Activated T-helper 17 cell treated with anti-CD3 and anti-CD28 coated beads, Interleukin-2, amount 50 U/mL, for 72 hours (primary cell): ENCODE measurements at regions not wholly inside any gene's neighbourhood (a gene's known extent, or its start where the extent isn't known, plus 50 kb on each side); places are given as distances from the start of the nearest gene placed in this dataset.

Experiments
- ATAC-seq: fragments of 150-1000 bp; cut with Tn5 transposase; replicated peaks from 2 replicates; pipeline ENCODE4 v1.10.0; 2021; ENCODE audit warnings: mild to moderate bottlenecking, moderate library complexity
- H3K27ac Mint-ChIP-seq: one replicate; pipeline ENCODE4 v1.8.0; 2022; ENCODE audit warnings: mixed read lengths
- H3K27me3 Mint-ChIP-seq: one replicate; pipeline ENCODE4 v1.8.0; 2022; ENCODE audit warnings: mixed read lengths
- H3K36me3 Mint-ChIP-seq: one replicate; pipeline ENCODE4 v1.8.0; 2022; ENCODE audit warnings: low read depth, mild to moderate bottlenecking, mixed read lengths
- H3K4me1 Mint-ChIP-seq: one replicate; pipeline ENCODE4 v1.8.0; 2022; ENCODE audit warnings: mixed read lengths
- H3K4me3 Mint-ChIP-seq: one replicate; pipeline ENCODE4 v1.8.0; 2022; ENCODE audit warnings: mild to moderate bottlenecking, mixed read lengths
- H3K9me3 Mint-ChIP-seq: one replicate; pipeline ENCODE4 v1.8.0; 2022; ENCODE audit warnings: mixed read lengths

DNA sequence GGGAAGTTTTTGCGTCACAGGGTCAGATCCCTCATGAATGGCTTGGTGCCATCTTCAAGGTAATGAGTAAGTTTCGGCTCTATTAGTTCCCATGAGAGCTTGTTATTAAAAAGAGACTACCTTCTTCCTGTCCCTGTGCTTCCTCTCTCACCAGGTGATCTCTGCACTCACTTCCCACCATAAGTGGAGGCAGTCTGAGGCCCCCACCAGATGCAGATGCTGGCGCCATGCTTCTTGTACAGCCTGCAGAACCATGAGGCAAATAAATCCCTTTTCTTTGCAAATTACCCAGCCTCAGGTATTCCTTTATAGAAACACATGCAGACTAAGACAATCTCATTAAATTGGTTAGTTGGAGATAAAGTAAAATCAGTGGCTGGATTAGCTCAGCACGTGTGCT lies 75.6 kb upstream of the RFC3 start:
- no peaks in the 10 kb centered on the region for H3K36me3 Mint-ChIP-seq
- no peak for ATAC-seq
- H3K27ac Mint-ChIP-seq = no peak overlapping the region
- H3K27me3 Mint-ChIP-seq = peaks cover 7% of the 10 kb centered on the region
- no peak overlapping the region for H3K4me3 Mint-ChIP-seq
- peaks cover 10% of the 10 kb centered on the region for H3K4me1 Mint-ChIP-seq
- no peaks in the 10 kb centered on the region for H3K9me3 Mint-ChIP-seq

- Mint-ChIP-seq H3K4me3 (no peak overlapping the region), H3K27me3 (no peaks in the 10 kb centered on the region), H3K36me3 (no peaks in the 10 kb centered on the region), H3K9me3 (no peaks in the 10 kb centered on the region), H3K4me1 (peaks cover 10% of the 10 kb centered on the region), H3K27ac (peak overlapping the region; percentile 21)
- ATAC-seq = peak; percentile 52
Observed at GRCh38 chr13:33743438-33744368, 74.2 kb upstream of the RFC3 start.

DNA sequence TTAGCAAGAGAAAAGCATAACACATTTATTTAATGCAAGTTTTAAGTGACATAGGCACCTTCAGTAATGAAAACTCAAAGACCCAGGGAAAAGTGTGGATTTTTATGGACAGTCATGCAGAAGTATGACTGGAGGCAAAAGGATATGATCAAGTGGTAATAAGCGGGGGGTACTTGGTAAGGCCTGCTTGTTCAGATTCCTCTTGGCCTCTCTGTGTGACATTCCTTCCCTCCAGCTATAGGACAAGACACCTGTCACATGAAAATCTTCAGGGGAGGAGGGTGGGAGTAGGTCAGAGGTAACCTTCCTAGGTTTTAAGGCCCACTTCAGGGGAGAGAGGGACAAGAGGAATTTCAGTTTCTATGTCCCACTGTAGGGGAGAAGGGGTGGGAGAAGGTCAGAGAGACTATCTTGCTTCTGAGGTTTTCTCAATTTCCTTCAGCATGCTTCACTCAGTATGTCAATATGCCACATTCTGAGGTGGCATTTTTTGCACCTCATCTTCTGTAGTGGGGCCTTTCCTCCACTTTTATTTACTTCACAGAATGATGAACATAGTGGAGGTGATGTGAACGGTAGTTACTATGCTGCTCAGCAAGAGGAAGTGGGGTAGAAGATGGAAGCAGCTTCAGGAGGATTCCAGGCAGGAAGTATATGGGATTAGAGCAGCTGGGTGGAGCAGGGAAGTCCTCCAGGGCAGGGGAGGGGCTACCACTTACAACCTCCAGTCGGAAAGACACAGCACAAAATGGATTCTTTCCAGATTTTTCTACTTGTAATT lies 73.2 kb upstream of the RFC3 start:
- Mint-ChIP-seq H3K4me1 (peaks cover 10% of the 10 kb centered on the region), H3K27me3 (no peaks in the 10 kb centered on the region), H3K27ac (peak overlapping the region; percentile 21), H3K36me3 (no peaks in the 10 kb centered on the region), H3K9me3 (no peaks in the 10 kb centered on the region), H3K4me3 (no peak overlapping the region)
- ATAC-seq = no peak

DNA sequence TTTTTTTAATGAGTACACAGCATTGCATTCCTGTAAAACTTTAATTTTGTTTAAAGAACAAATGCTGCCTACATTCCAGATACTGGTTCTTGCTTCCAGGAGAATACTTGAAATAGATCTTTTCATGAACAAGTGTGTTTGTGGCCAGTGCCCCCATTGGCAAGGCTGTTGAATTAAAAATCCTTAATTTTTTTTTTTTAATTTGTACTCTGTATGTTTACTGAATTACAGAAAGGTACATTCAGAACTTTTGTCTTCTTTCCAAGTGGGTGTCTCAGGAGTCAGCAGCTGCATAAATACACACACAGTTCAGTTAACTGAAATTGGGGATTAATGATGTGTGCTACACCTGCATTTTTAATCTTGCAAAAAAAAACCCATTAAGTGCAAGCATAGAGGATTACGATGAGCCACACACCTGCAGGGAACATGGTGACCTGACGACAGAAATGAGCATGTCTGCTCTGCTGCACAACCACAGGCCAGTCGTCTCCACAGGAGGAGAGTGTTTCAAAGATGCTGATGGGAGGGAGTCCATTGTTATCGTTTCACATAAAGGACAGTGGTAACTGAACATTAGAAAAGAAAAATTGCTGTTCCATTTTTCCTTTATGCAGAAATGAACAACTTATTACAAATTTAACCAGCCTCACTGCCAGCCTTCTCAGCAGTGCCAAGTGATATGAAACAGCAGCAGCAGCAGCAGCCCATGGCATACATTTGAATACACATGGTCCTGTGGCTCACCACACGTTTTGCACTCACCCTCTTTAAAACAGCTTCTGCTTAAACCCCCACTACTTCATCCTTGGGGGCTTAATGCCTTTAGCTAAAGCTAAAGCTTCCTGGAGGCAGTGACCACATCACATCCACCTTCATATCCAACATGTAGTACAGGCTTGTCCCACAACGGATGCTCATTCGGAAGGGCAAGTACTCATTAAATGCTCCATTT lies 72.3 kb upstream of the RFC3 start:
- Mint-ChIP-seq H3K4me1 (peaks cover 10% of the 10 kb centered on the region), H3K4me3 (no peak overlapping the region), H3K27ac (no peak overlapping the region), H3K27me3 (no peaks in the 10 kb centered on the region), H3K36me3 (no peaks in the 10 kb centered on the region), H3K9me3 (no peaks in the 10 kb centered on the region)
- no peak for ATAC-seq

GRCh38 chr13:33746867-33747266 lies 71.1 kb upstream of the RFC3 start:
- Mint-ChIP-seq H3K4me3 (no peak overlapping the region), H3K27ac (no peak overlapping the region), H3K4me1 (peaks cover 10% of the 10 kb centered on the region), H3K36me3 (no peaks in the 10 kb centered on the region), H3K9me3 (no peaks in the 10 kb centered on the region), H3K27me3 (no peaks in the 10 kb centered on the region)
- ATAC-seq = no peak

GRCh38 chr13:33751151-33751550 lies 66.8 kb upstream of the RFC3 start:
- H3K27me3 Mint-ChIP-seq = peaks cover 7% of the 10 kb centered on the region
- H3K4me3 Mint-ChIP-seq = no peak overlapping the region
- no peaks in the 10 kb centered on the region for H3K9me3 Mint-ChIP-seq
- H3K4me1 Mint-ChIP-seq = no peaks in the 10 kb centered on the region
- no peaks in the 10 kb centered on the region for H3K36me3 Mint-ChIP-seq
- ATAC-seq = no peak
- H3K27ac Mint-ChIP-seq = no peak overlapping the region

GRCh38 chr13:33752094-33752493 lies 65.9 kb upstream of the RFC3 start:
- no peak overlapping the region for H3K27ac Mint-ChIP-seq
- no peak for ATAC-seq
- no peaks in the 10 kb centered on the region for H3K36me3 Mint-ChIP-seq
- H3K9me3 Mint-ChIP-seq = no peaks in the 10 kb centered on the region
- no peak overlapping the region for H3K4me3 Mint-ChIP-seq
- H3K4me1 Mint-ChIP-seq = no peaks in the 10 kb centered on the region
- H3K27me3 Mint-ChIP-seq = peaks cover 7% of the 10 kb centered on the region

GRCh38 chr13:33752597-33752996 lies 65.4 kb upstream of the RFC3 start:
- Mint-ChIP-seq H3K27me3 (peaks cover 7% of the 10 kb centered on the region), H3K4me1 (no peaks in the 10 kb centered on the region), H3K27ac (no peak overlapping the region), H3K9me3 (no peaks in the 10 kb centered on the region), H3K4me3 (no peak overlapping the region), H3K36me3 (no peaks in the 10 kb centered on the region)
- ATAC-seq = no peak

- H3K4me1 Mint-ChIP-seq = no peaks in the 10 kb centered on the region
- no peak overlapping the region for H3K27ac Mint-ChIP-seq
- peaks cover 9% of the 10 kb centered on the region for H3K27me3 Mint-ChIP-seq
- H3K36me3 Mint-ChIP-seq = no peaks in the 10 kb centered on the region
- no peak for ATAC-seq
- no peaks in the 10 kb centered on the region for H3K9me3 Mint-ChIP-seq
- no peak overlapping the region for H3K4me3 Mint-ChIP-seq
Observed at GRCh38 chr13:33756929-33757328, 61.0 kb upstream of the RFC3 start.

DNA sequence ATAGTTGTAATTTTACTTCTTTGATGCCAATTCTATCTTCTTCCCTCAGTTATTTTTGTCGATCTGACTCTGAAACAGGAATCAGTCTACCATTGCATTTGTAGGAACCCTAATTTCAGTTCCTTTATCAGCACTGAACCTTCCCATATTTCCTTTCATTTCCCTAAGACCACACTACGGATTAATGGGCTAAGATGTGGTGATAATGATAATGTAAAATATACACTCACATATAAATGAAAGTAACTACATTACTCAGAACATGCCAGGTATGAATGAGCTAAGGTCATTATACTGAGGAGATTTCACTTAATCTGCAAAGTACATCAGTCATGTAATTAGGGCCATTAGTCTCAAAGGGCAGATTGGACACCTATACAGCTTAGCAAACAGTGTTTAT lies 60.2 kb upstream of the RFC3 start:
- peaks cover 9% of the 10 kb centered on the region for H3K27me3 Mint-ChIP-seq
- H3K36me3 Mint-ChIP-seq = no peaks in the 10 kb centered on the region
- H3K27ac Mint-ChIP-seq = no peak overlapping the region
- ATAC-seq = no peak
- no peak overlapping the region for H3K4me3 Mint-ChIP-seq
- H3K4me1 Mint-ChIP-seq = no peaks in the 10 kb centered on the region
- no peaks in the 10 kb centered on the region for H3K9me3 Mint-ChIP-seq

DNA sequence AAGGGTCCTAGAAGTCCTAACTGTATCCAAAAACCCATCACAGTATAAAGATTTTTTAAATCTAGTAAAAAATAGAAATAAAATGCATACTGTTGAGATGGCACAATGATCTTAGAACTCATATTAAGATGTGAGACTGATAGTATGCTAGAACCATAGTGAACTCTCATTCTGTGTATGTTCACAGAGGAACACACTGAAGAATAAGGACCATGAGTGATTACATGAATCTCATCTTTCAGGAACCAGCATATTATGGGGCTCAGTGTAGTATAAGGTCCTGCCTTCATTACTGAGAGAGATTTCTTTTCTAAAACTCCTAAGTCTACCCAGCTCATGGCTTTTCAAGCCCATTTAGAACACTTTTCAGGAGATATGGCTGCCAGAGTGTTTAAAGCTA lies 59.8 kb upstream of the RFC3 start:
- Mint-ChIP-seq H3K4me1 (no peaks in the 10 kb centered on the region), H3K27ac (no peak overlapping the region), H3K27me3 (peaks cover 6% of the 10 kb centered on the region), H3K4me3 (no peak overlapping the region), H3K36me3 (no peaks in the 10 kb centered on the region), H3K9me3 (no peaks in the 10 kb centered on the region)
- no peak for ATAC-seq

DNA sequence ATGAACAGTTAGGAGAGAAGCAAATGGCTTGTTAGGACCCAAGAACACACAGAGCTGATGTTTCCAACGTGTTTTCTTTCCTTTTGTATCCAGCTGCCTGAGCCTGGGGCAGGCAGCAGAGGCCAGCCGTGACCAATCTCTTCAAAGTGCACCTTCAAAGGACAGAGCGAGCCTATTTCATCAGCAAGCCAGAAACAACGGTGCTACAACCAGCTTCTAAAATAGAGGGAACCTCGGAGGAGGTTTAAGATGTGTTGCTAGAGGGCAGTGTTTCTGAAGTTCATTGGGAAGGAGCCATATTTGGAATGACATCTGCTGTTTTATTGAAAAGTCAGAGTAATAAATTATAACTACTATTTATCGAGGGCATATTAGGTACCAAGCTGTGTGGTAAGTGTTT lies 56.2 kb upstream of the RFC3 start:
- no peak overlapping the region for H3K27ac Mint-ChIP-seq
- no peaks in the 10 kb centered on the region for H3K4me1 Mint-ChIP-seq
- H3K9me3 Mint-ChIP-seq = no peaks in the 10 kb centered on the region
- no peak for ATAC-seq
- peaks cover 6% of the 10 kb centered on the region for H3K27me3 Mint-ChIP-seq
- H3K4me3 Mint-ChIP-seq = no peak overlapping the region
- no peaks in the 10 kb centered on the region for H3K36me3 Mint-ChIP-seq

GRCh38 chr13:33763021-33763420 lies 54.9 kb upstream of the RFC3 start:
- Mint-ChIP-seq H3K27me3 (peaks cover 9% of the 10 kb centered on the region), H3K4me1 (no peaks in the 10 kb centered on the region), H3K9me3 (no peaks in the 10 kb centered on the region), H3K4me3 (no peak overlapping the region), H3K27ac (no peak overlapping the region), H3K36me3 (no peaks in the 10 kb centered on the region)
- peak; percentile 29 for ATAC-seq

DNA sequence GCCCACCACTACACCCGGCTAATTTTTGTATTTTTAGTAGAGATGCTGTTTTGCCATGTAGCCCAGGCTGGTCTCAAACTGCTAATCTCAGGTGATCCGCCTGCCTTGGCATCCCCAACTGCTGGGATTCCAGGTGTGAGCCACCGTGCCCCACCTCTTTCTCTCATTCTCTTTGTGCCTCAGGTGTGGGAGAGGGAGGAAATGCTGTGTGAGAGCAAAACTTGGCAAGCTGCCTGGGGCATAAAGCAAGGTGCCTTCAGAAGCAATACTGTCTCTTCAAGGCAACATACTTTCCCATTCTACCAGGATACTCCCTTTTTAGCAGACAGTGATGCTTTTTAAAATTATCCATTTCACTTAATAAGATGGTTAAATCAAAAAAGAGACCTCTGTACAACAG lies 53.2 kb upstream of the RFC3 start:
- Mint-ChIP-seq H3K4me3 (no peak overlapping the region), H3K27me3 (peaks cover 11% of the 10 kb centered on the region), H3K4me1 (no peaks in the 10 kb centered on the region), H3K27ac (no peak overlapping the region), H3K9me3 (no peaks in the 10 kb centered on the region), H3K36me3 (no peaks in the 10 kb centered on the region)
- no peak for ATAC-seq
